ENCODE measurements at regions not wholly inside any gene's neighbourhood (a gene's known extent, or its start where the extent isn't known, plus 50 kb on each side); places are given as distances from the start of the nearest gene placed in this dataset.
A peak's percentile ranks its signal among the peaks of the same experiment; 100 is the strongest.

DNA sequence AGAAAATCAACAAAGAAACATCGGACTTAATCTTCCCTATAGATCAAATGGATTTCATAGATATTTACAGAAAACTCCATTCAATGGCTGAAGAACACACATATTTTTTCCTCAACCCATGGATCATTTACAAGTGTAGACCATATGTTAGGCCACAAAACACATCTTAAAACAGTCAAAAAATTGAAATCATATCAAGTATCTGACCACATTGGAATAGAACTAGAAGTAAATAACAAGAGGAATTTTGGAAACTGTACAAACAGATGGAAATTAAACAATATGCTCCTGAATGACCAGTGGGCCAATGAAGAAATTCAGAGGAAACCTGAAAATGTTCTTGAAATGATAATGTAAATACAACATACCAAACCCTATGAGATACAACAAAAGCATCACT lies 323.1 kb upstream of the GPR149 start:
- H3K9me3 ChIP-seq (ENCODE audit: low read depth), result no peaks in the 10 kb centered on the region
- no peaks in the 10 kb centered on the region for H3K9me2 ChIP-seq (replicated peaks; ENCODE audit: insufficient read depth)
- DNase-seq (ENCODE audit: low spot score), result no peak
- 88% methylated on average over 1 of the region's 1 CpG for WGBS (ENCODE audit: low lambda C conversion rate, missing lambda C conversion rate)
- H3K27me3 ChIP-seq, result no peaks in the 10 kb centered on the region
- H3K79me2 ChIP-seq, result no peaks in the 10 kb centered on the region
- no peak overlapping the region for H3K4me3 ChIP-seq
- H3K27ac ChIP-seq, result no peak overlapping the region
- no peak overlapping the region for H3K4me2 ChIP-seq
- no peaks in the 10 kb centered on the region for H3K4me1 ChIP-seq (ENCODE audit: insufficient read depth)
- H3K36me3 ChIP-seq (replicated peaks; ENCODE audit: insufficient read depth, low read depth), result no peaks in the 10 kb centered on the region
- H4K20me1 ChIP-seq (ENCODE audit: insufficient read depth, poor library complexity, severe bottlenecking), result no peaks in the 10 kb centered on the region
- no peak overlapping the region for H2AFZ ChIP-seq
- TF ChIP-seq EZH2phosphoT487 (IDR thresholded peaks at IDR 0.05; ENCODE audit: low read depth, severe bottlenecking, unreplicated experiment) (no peak), EZH2 (IDR thresholded peaks at IDR 0.05; ENCODE audit: borderline replicate concordance) (no peak), CTCF (IDR thresholded peaks at IDR 0.05; ENCODE audit: poor library complexity) (no peak)

GRCh38 chr3:154749514-154749913 lies 319.5 kb upstream of the GPR149 start:
- WGBS (ENCODE audit: low lambda C conversion rate, missing lambda C conversion rate), result 91% methylated on average over 3 of the region's 3 CpGs
- Histone ChIP-seq H3K4me2 (no peak overlapping the region), H3K9me3 (ENCODE audit: low read depth) (no peaks in the 10 kb centered on the region), H2AFZ (no peak overlapping the region), H3K27me3 (no peaks in the 10 kb centered on the region), H3K27ac (no peak overlapping the region), H3K79me2 (no peaks in the 10 kb centered on the region), H3K4me1 (ENCODE audit: insufficient read depth) (no peaks in the 10 kb centered on the region), H3K36me3 (replicated peaks; ENCODE audit: insufficient read depth, low read depth) (no peaks in the 10 kb centered on the region), H4K20me1 (ENCODE audit: insufficient read depth, poor library complexity, severe bottlenecking) (no peaks in the 10 kb centered on the region), H3K4me3 (no peak overlapping the region), H3K9me2 (replicated peaks; ENCODE audit: insufficient read depth) (no peaks in the 10 kb centered on the region)
- no peak for DNase-seq (ENCODE audit: low spot score)
- TF ChIP-seq EZH2phosphoT487 (IDR thresholded peaks at IDR 0.05; ENCODE audit: low read depth, severe bottlenecking, unreplicated experiment) (no peak), CTCF (IDR thresholded peaks at IDR 0.05; ENCODE audit: poor library complexity) (no peak), EZH2 (IDR thresholded peaks at IDR 0.05; ENCODE audit: borderline replicate concordance) (no peak)

DNA sequence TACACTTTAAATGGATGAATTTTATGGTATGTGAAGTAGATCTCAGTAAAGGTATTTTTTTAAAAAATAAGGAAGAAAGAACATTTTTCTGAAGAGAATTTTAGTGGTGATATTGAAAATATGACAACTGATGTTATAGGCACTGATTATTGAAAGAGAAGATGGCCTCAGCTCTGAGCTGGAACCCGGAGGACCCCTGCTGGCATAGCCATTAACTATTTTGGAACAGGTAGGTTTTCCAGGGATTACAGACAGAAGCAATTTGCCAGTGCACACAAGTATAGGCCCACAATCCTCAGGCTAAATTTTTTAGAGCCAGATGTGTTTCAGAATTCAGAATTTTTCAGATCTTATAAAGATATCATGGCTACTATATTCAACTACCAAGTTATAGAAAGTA lies 315.9 kb upstream of the GPR149 start:
- no peak overlapping the region for H3K4me3 ChIP-seq
- no peaks in the 10 kb centered on the region for H3K9me2 ChIP-seq (replicated peaks; ENCODE audit: insufficient read depth)
- H3K4me2 ChIP-seq, result no peak overlapping the region
- H3K27ac ChIP-seq, result no peak overlapping the region
- WGBS (ENCODE audit: low lambda C conversion rate, missing lambda C conversion rate), result 35% methylated on average over 1 of the region's 1 CpG
- no peaks in the 10 kb centered on the region for H3K4me1 ChIP-seq (ENCODE audit: insufficient read depth)
- H2AFZ ChIP-seq, result no peak overlapping the region
- no peaks in the 10 kb centered on the region for H3K79me2 ChIP-seq
- no peaks in the 10 kb centered on the region for H3K27me3 ChIP-seq
- no peaks in the 10 kb centered on the region for H4K20me1 ChIP-seq (ENCODE audit: insufficient read depth, poor library complexity, severe bottlenecking)
- TF ChIP-seq CTCF (IDR thresholded peaks at IDR 0.05; ENCODE audit: poor library complexity) (peak; percentile 39), EZH2 (IDR thresholded peaks at IDR 0.05; ENCODE audit: borderline replicate concordance) (no peak)
- no peak for DNase-seq (ENCODE audit: low spot score)
- H3K9me3 ChIP-seq (ENCODE audit: low read depth), result no peaks in the 10 kb centered on the region
- H3K36me3 ChIP-seq (replicated peaks; ENCODE audit: insufficient read depth, low read depth), result no peaks in the 10 kb centered on the region

DNA sequence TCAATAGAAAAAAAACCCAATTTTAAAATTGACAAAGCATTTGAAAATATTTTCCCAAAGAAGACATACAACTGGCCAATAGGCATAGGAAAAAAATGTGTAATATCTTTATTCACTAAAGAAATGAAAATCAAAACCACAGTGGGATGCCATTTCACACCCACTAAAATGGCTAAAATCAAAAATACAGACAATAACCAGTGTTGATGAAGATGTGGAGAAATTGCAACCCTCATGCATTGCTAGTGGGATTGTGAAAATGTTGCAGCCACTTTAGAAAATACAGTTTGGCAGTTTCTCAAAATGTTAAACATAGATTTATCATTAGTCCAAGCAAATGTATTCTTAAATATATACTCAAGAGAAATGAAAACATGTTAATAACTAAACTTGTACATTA lies 315.1 kb upstream of the GPR149 start:
- Histone ChIP-seq H4K20me1 (ENCODE audit: insufficient read depth, poor library complexity, severe bottlenecking) (no peaks in the 10 kb centered on the region), H3K27me3 (no peaks in the 10 kb centered on the region), H3K4me2 (no peak overlapping the region), H3K9me2 (replicated peaks; ENCODE audit: insufficient read depth) (no peaks in the 10 kb centered on the region), H2AFZ (no peak overlapping the region), H3K4me3 (no peak overlapping the region), H3K27ac (no peak overlapping the region), H3K4me1 (ENCODE audit: insufficient read depth) (no peaks in the 10 kb centered on the region), H3K9me3 (ENCODE audit: low read depth) (no peaks in the 10 kb centered on the region), H3K36me3 (replicated peaks; ENCODE audit: insufficient read depth, low read depth) (no peaks in the 10 kb centered on the region), H3K79me2 (no peaks in the 10 kb centered on the region)
- no peak for DNase-seq (ENCODE audit: low spot score)
- TF ChIP-seq EZH2 (IDR thresholded peaks at IDR 0.05; ENCODE audit: borderline replicate concordance) (no peak), EZH2phosphoT487 (IDR thresholded peaks at IDR 0.05; ENCODE audit: low read depth, severe bottlenecking, unreplicated experiment) (no peak), CTCF (IDR thresholded peaks at IDR 0.05; ENCODE audit: poor library complexity) (no peak)

All from hepatocyte (in vitro differentiated cells).